OCI-LY7 (cell line): ENCODE measurements at regions not wholly inside any gene's neighbourhood (a gene's known extent, or its start where the extent isn't known, plus 50 kb on each side); places are given as distances from the start of the nearest gene placed in this dataset.

Experiments
- BruUV-seq: library from RNA; stranded (reverse); fragments of 400-500 nt; replicated peaks from 2 replicates; lab custom pipeline; 2021; lab: Mats Ljungman, UMichigan
- CTCF ChIA-PET: fragments of 300-600 bp; sonication (Branson Sonifier 250); formaldehyde crosslinking; loops from one replicate; lab custom pipeline; 2022; ENCODE audit warnings: antibody characterized with exemption; ENCODE audit not compliant: unreplicated experiment; lab: Charles Lee
- POLR2A ChIA-PET: fragments of 300-600 bp; sonication (Branson Sonifier 250); formaldehyde crosslinking; loops from one replicate; lab custom pipeline; 2022; ENCODE audit warnings: antibody characterized with exemption; lab: Charles Lee
- DNase-seq: peaks from one replicate; pipeline ENCODE4 v3.0.0-alpha.2; 2015; ENCODE audit warnings: low spot score
- H2AFZ ChIP-seq: fragments of 200-600 bp; sonication (generic), shearing (Covaris generic); 2 replicates; pipeline ENCODE4 v1.6.1; 2014; ENCODE audit warnings: mild to moderate bottlenecking, antibody characterized with exemption, low read length, moderate library complexity
- H3K27ac ChIP-seq: fragments of 200-600 bp; sonication (generic); 2 replicates; pipeline ENCODE4 v1.5.1; 2014; ENCODE audit warnings: mixed run types, low read depth, mild to moderate bottlenecking, moderate library complexity, low read length, inconsistent platforms; ENCODE audit not compliant: poor library complexity, severe bottlenecking
- H3K36me3 ChIP-seq: fragments of 200-600 bp; sonication (generic); 2 replicates; pipeline ENCODE4 v1.6.1; 2014; ENCODE audit warnings: mild to moderate bottlenecking, antibody characterized with exemption, low read length, moderate library complexity, mixed read lengths; ENCODE audit not compliant: insufficient read depth
- H3K4me1 ChIP-seq: fragments of 200-600 bp; sonication (generic); 2 replicates; pipeline ENCODE4 v1.5.1; 2014; ENCODE audit warnings: mild to moderate bottlenecking, low read length; ENCODE audit not compliant: insufficient read depth, poor library complexity, severe bottlenecking
- H3K4me2 ChIP-seq: fragments of 200-600 bp; sonication (generic); 2 replicates; pipeline ENCODE4 v1.6.1; 2014; ENCODE audit warnings: mild to moderate bottlenecking, low read length
- H3K4me3 ChIP-seq: fragments of 200-600 bp; sonication (generic); 2 replicates; pipeline ENCODE4 v1.5.1; 2014; ENCODE audit warnings: mild to moderate bottlenecking, low read depth, low read length; ENCODE audit not compliant: poor library complexity, severe bottlenecking
- H3K79me2 ChIP-seq: fragments of 200-600 bp; sonication (generic); 2 replicates; pipeline ENCODE4 v1.6.1; 2016; ENCODE audit warnings: low read depth, mild to moderate bottlenecking, low read length, moderate library complexity, mixed read lengths; ENCODE audit not compliant: insufficient read depth
- H3K9me2 ChIP-seq: fragments of 200-600 bp; sonication (generic); 2 replicates; pipeline ENCODE4 v1.6.1; 2016; ENCODE audit warnings: mild to moderate bottlenecking, low read length, mixed read lengths; ENCODE audit not compliant: insufficient read depth
- H3K9me3 ChIP-seq: fragments of 200-600 bp; sonication (generic); 2 replicates; pipeline ENCODE4 v1.6.1; 2014; ENCODE audit warnings: mild to moderate bottlenecking, mixed run types, low read length, mixed read lengths
- H4K20me1 ChIP-seq: fragments of 200-600 bp; sonication (generic); 2 replicates; pipeline ENCODE4 v1.6.1; 2014; ENCODE audit warnings: mild to moderate bottlenecking, antibody characterized with exemption, low read length, moderate library complexity, mixed read lengths; ENCODE audit not compliant: insufficient read depth
- CTCF ChIP-seq: fragments of 200-600 bp; sonication (generic); conservative IDR thresholded peaks from 2 replicates; pipeline ENCODE4 v1.5.1; 2014; ENCODE audit warnings: mild to moderate bottlenecking, antibody characterized with exemption, low read length, moderate library complexity, mixed read lengths
- EZH2phosphoT487 ChIP-seq: fragments of 200-600 bp; sonication (generic); IDR thresholded peaks from 2 replicates; pipeline ENCODE4 v1.6.1; 2018; ENCODE audit warnings: low read depth, borderline replicate concordance, mild to moderate bottlenecking, mixed run types, antibody characterized with exemption, low read length, moderate library complexity, mixed read lengths
- intact Hi-C: fragments of 100-400 bp; cut with micrococcal nuclease; formaldehyde crosslinking; loops from one replicate; pipeline ENCODE4 v1.10.0; 2022; ENCODE audit not compliant: unreplicated experiment

DNA sequence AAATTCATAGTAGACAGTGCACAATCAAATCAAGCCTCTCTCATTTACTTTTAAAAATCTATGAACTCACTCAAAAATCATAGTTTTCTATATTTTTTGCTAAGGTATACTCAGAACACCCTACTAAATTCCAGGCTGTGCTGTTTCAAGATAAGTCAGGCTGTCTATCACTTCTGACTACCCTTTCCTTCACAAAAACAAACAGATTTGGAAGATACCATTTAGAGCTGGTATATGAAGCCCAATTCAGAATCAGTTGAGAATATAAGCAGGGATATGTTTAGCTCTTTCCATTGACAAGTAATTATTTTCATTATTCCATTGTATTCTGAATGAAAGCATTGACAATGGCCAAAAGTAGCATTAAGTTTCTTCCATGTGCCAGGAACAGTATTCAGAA is 53.1 kb downstream of the CXCL1 start:
- H4K20me1 ChIP-seq: no peaks in the 10 kb centered on the region
- TF ChIP-seq CTCF (no peak), EZH2phosphoT487 (no peak)
- no peak for DNase-seq
- intact Hi-C loops: no loop called here
- no peaks in the 10 kb centered on the region for H3K9me3 ChIP-seq
- no TSS peak for BruUV-seq
- no peak overlapping the region for H3K4me2 ChIP-seq
- no peaks in the 10 kb centered on the region for H3K9me2 ChIP-seq
- H3K36me3 ChIP-seq: no peaks in the 10 kb centered on the region
- H3K27ac ChIP-seq: no peak overlapping the region
- H3K79me2 ChIP-seq: no peaks in the 10 kb centered on the region
- ChIA-PET CTCF (no interaction called here), POLR2A (interaction anchor here (0.6 kb wide), 1 partner anchor 80 kb away, joined by 5 read pairs; no protein-coding TSS in a partner anchor)
- no peak overlapping the region for H3K4me3 ChIP-seq
- no peaks in the 10 kb centered on the region for H3K4me1 ChIP-seq
- H2AFZ ChIP-seq: no peak overlapping the region
